Vagina (tissue), 2 donors: ENCODE measurements at regions not wholly inside any gene's neighbourhood (a gene's known extent, or its start where the extent isn't known, plus 50 kb on each side); places are given as distances from the start of the nearest gene placed in this dataset.
A peak's percentile ranks its signal among the peaks of the same experiment; 100 is the strongest.

Experiments used
- DNase-seq, 2 donors: peaks; one replicate each; pipeline ENCODE4 v3.0.0-alpha.2; 2017; ENCODE audit errors: extremely low spot score in 2 of 2
- H3K27ac ChIP-seq: fragments of 200-600 bp; sonication (generic); one replicate; pipeline ENCODE4 v1.5.1; 2019
- H3K27me3 ChIP-seq: fragments of 200-600 bp; sonication (generic); one replicate; pipeline ENCODE4 v1.5.1; 2019
- H3K36me3 ChIP-seq, 2 donors: fragments of 200-600 bp; sonication (generic); one replicate each; pipeline ENCODE4 v1.5.1; 2017 to 2019
- H3K4me1 ChIP-seq: fragments of 200-600 bp; sonication (generic); one replicate; pipeline ENCODE4 v1.5.1; 2019
- H3K4me3 ChIP-seq, 2 donors: fragments of 200-600 bp; sonication (generic); 1 replicate in 1 of 2; 2 replicates in 1 of 2; pipeline ENCODE4 v1.5.1; 2016 to 2019
- H3K9me3 ChIP-seq: fragments of 200-600 bp; sonication (generic); one replicate; pipeline ENCODE4 v1.5.1; 2019
- POLR2A ChIP-seq, 2 donors: fragments of 450-650 bp; IDR thresholded peaks; one replicate each; pipeline ENCODE4 v1.6.1; 2017; ENCODE audit warnings: antibody characterized with exemption in 2 of 2, mild to moderate bottlenecking in 2 of 2, moderate library complexity in 2 of 2
- POLR2AphosphoS5 ChIP-seq, 2 donors: sonication (generic); formaldehyde crosslinking; IDR thresholded peaks; one replicate each; pipeline ENCODE4 v1.9.0; 2017; ENCODE audit warnings: antibody characterized with exemption in 2 of 2, mild to moderate bottlenecking in 2 of 2, low read depth in 1 of 2; ENCODE audit not compliant: insufficient read depth in 1 of 2
- intact Hi-C: fragments of 100-400 bp; cut with DNase I; formaldehyde crosslinking; loops from one replicate; pipeline ENCODE4 v1.15.1; 2023
- TF ChIP-seq, protein P1 (sequence below), 3 experiments: fragments of 450-650 bp in 2 of 3; fragments of 200-600 bp in 1 of 3; sonication (generic) in 1 of 3; IDR thresholded peaks; one replicate each; pipeline ENCODE4 v1.5.1; 2017 to 2019; ENCODE audit warnings: antibody characterized with exemption in 3 of 3, mild to moderate bottlenecking in 2 of 3, moderate library complexity in 2 of 3

DNA sequence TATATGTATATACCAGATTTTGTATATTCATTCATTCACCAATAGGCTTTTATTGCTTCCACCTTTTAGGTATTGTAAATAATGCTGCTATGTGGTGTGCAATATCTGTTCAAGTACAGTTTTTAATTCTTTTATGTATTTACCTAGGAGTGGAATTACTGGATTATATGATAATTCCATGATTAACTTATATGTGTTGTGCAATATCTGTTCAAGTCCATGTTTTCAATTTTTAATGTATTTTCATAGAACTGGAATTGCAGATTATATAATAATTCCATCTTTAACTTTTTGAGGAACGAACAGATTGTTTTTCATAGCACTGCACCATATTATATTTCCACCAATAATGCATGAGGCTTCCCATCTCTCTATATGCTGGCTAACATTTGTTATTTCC, 50.6 kb upstream of the L3MBTL4 start:
- H3K9me3 ChIP-seq: no peaks in the 10 kb centered on the region
- TF ChIP-seq POLR2A (IDR thresholded peaks at IDR 0.05) (no peak), POLR2AphosphoS5 (IDR thresholded peaks at IDR 0.05; ENCODE audit: insufficient read depth in 1 of 2, low read depth in 1 of 2) (no peak)
- TF ChIP-seq, protein P1, sequence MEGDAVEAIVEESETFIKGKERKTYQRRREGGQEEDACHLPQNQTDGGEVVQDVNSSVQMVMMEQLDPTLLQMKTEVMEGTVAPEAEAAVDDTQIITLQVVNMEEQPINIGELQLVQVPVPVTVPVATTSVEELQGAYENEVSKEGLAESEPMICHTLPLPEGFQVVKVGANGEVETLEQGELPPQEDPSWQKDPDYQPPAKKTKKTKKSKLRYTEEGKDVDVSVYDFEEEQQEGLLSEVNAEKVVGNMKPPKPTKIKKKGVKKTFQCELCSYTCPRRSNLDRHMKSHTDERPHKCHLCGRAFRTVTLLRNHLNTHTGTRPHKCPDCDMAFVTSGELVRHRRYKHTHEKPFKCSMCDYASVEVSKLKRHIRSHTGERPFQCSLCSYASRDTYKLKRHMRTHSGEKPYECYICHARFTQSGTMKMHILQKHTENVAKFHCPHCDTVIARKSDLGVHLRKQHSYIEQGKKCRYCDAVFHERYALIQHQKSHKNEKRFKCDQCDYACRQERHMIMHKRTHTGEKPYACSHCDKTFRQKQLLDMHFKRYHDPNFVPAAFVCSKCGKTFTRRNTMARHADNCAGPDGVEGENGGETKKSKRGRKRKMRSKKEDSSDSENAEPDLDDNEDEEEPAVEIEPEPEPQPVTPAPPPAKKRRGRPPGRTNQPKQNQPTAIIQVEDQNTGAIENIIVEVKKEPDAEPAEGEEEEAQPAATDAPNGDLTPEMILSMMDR (IDR thresholded peaks at IDR 0.05): no peak
- H3K27me3 ChIP-seq: no peaks in the 10 kb centered on the region
- no peaks in the 10 kb centered on the region for H3K36me3 ChIP-seq
- DNase-seq: no peak
- no peak overlapping the region for H3K4me3 ChIP-seq
- H3K27ac ChIP-seq: no peak overlapping the region
- intact Hi-C loops: no loop called here
- no peaks in the 10 kb centered on the region for H3K4me1 ChIP-seq

DNA sequence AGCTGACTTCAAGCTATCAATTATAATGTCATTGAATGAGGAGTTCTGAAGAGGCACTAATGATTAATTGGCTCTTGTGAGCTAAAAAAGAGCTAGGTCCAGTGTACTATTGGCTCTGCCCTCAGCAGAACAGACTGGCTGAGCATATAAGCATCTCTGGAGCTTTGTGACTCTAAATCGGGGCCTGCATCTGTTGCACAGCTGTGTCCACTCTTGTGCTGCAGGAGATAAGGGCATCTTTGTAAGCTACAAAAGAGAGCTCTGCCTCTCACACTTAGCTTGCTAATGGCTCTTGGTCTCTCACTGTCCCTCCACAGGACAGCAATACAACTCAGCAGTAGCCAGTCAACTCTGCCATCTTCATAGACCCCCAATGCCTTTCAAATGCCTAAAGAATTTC, 61.5 kb upstream of the L3MBTL4 start:
- TF ChIP-seq, protein P1 (IDR thresholded peaks at IDR 0.05): no peak
- no peak for TF ChIP-seq POLR2AphosphoS5 (IDR thresholded peaks at IDR 0.05; ENCODE audit: insufficient read depth in 1 of 2, low read depth in 1 of 2)
- no peak for TF ChIP-seq POLR2A (IDR thresholded peaks at IDR 0.05)
- intact Hi-C loops: no loop called here

DNA sequence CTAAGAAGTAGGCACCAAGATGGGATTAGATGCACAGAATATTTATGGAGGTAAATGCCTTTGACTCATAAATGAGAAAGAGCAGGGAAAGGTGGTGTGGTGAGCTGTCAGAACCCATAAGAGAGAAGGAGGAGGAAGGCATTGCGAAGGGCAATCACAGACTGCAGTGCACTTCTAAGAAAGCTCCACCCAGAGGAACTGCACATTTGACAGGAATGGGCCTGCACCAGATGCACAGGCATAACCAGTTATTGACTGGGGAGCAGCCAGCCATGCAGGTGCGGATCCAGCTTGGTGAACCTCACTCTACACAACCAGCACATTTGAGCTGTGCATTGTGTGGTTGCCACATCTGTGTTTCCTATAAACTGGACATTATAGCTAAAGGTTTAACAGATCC, 62.2 kb upstream of the L3MBTL4 start:
- Histone ChIP-seq H3K27ac (no peak overlapping the region), H3K4me3 (no peak overlapping the region), H3K36me3 (no peaks in the 10 kb centered on the region), H3K27me3 (no peaks in the 10 kb centered on the region), H3K9me3 (no peaks in the 10 kb centered on the region), H3K4me1 (no peaks in the 10 kb centered on the region)
- TF ChIP-seq POLR2AphosphoS5 (IDR thresholded peaks at IDR 0.05; ENCODE audit: insufficient read depth in 1 of 2, low read depth in 1 of 2): peak; percentile 20 to 68
- TF ChIP-seq POLR2A (IDR thresholded peaks at IDR 0.05): no peak
- no peak for DNase-seq
- intact Hi-C loops: no loop called here

More for the DNA sequence above, 61.5 kb upstream of the L3MBTL4 start:
- no peaks in the 10 kb centered on the region for H3K4me1 ChIP-seq
- no peak overlapping the region for H3K27ac ChIP-seq
- no peaks in the 10 kb centered on the region for H3K9me3 ChIP-seq
- H3K27me3 ChIP-seq: no peaks in the 10 kb centered on the region
- H3K4me3 ChIP-seq: no peak overlapping the region
- no peaks in the 10 kb centered on the region for H3K36me3 ChIP-seq
- no peak for DNase-seq

DNA sequence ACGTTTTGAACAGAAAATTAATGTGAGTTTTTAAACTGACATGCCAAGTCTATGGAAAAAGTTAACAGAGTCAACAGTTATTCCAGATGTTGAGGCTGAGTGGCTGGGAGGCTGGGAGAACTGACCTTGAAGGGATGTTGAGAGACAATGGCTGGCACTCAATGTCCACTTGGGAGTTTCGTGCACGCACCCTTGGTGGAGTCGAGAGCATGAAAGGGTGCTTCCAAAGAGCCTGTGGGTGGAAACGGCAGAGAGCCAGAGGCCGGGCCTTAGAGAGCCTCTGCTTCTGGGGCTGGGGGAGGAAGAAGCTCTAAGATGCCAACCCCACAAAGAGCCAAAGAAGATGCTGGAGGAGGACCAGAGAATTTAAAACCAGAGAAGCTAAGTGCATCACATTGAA, 63.4 kb upstream of the L3MBTL4 start:
- intact Hi-C loops: no loop called here
- Histone ChIP-seq H3K27ac (no peak overlapping the region), H3K36me3 (no peaks in the 10 kb centered on the region), H3K4me1 (no peaks in the 10 kb centered on the region), H3K4me3 (no peak overlapping the region), H3K27me3 (no peaks in the 10 kb centered on the region), H3K9me3 (no peaks in the 10 kb centered on the region)
- TF ChIP-seq, protein P1 (IDR thresholded peaks at IDR 0.05): no peak
- no peak for DNase-seq

DNA sequence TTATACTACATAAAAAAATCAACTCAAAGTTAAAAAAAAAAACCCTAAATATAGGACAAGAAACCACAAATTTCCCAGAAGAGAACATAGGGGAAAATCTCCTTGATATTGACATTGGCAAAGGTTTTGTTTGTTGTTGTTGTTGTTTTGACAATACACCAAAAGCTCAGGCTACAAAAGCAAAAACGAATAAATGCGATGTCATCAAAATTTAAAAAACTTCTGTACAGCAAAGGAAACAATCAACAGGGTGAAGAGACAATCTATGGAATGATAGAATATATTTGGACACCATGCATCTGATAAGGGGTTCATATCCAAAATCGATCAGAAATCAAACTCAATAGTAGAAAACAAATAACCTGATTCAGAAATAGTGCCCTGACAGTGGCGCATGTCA, 65.0 kb upstream of the L3MBTL4 start:
- TF ChIP-seq POLR2A (IDR thresholded peaks at IDR 0.05) (no peak), POLR2AphosphoS5 (IDR thresholded peaks at IDR 0.05; ENCODE audit: insufficient read depth in 1 of 2, low read depth in 1 of 2) (no peak)
- TF ChIP-seq, protein P1 (IDR thresholded peaks at IDR 0.05): no peak
- no peak for DNase-seq
- H3K4me1 ChIP-seq: no peaks in the 10 kb centered on the region
- H3K27ac ChIP-seq: no peak overlapping the region
- H3K4me3 ChIP-seq: no peak overlapping the region
- H3K9me3 ChIP-seq: no peaks in the 10 kb centered on the region
- H3K36me3 ChIP-seq: no peaks in the 10 kb centered on the region
- H3K27me3 ChIP-seq: no peaks in the 10 kb centered on the region
- intact Hi-C loops: loop anchor here (5.0 kb wide), 1 partner anchor 607 kb away; no protein-coding TSS in a partner anchor
